PC-3 (cell line): ENCODE measurements at regions not wholly inside any gene's neighbourhood (a gene's known extent, or its start where the extent isn't known, plus 50 kb on each side); places are given as distances from the start of the nearest gene placed in this dataset.

Experiments
- ATAC-seq: fragments of 200-7000 bp; cut with Tn5 transposase; 2 replicates; pipeline ENCODE4 v1.9.1; 2020; ENCODE audit warnings: mild to moderate bottlenecking, moderate library complexity
- BruUV-seq: library from RNA; stranded (reverse); fragments of 400-500 nt; replicated peaks from 2 replicates; lab custom pipeline; 2021; lab: Mats Ljungman, UMichigan
- CTCF ChIA-PET: fragments of 300-600 bp; sonication (Branson Sonifier 250); formaldehyde crosslinking; loops from one replicate; lab custom pipeline; 2022; ENCODE audit warnings: antibody characterized with exemption; lab: Charles Lee
- POLR2A ChIA-PET: fragments of 300-600 bp; sonication (Branson Sonifier 250); formaldehyde crosslinking; loops from one replicate; lab custom pipeline; 2022; ENCODE audit warnings: antibody characterized with exemption; ENCODE audit not compliant: unreplicated experiment; lab: Charles Lee
- DNase-seq: peaks from one replicate; pipeline ENCODE4 v3.0.0-alpha.2; 2015
- H2AFZ ChIP-seq: fragments of 300-600 bp; sonication (generic); 2 replicates; pipeline ENCODE4 v1.6.0; 2016; ENCODE audit warnings: antibody characterized with exemption, low read length
- H3F3A ChIP-seq: fragments of 300-600 bp; sonication (generic); one replicate; pipeline ENCODE4 v1.6.0; 2017; ENCODE audit warnings: antibody characterized with exemption, low read length, control low read depth, mild to moderate bottlenecking; ENCODE audit not compliant: unreplicated experiment
- H3K27ac ChIP-seq: fragments of 300-600 bp; sonication (generic); 2 replicates; pipeline ENCODE4 v1.5.1; 2016; ENCODE audit warnings: mild to moderate bottlenecking, low read length
- H3K27me3 ChIP-seq: fragments of 300-600 bp; sonication (generic); 2 replicates; pipeline ENCODE4 v1.6.1; 2016; ENCODE audit warnings: low read length, mixed read lengths
- H3K36me3 ChIP-seq: fragments of 300-600 bp; sonication (generic); 2 replicates; pipeline ENCODE4 v1.6.1; 2016; ENCODE audit warnings: low read depth, mixed run types, low read length, mixed read lengths
- H3K4me1 ChIP-seq: fragments of 300-600 bp; sonication (generic); 2 replicates; pipeline ENCODE4 v1.5.1; 2016; ENCODE audit warnings: low read length; ENCODE audit not compliant: insufficient read depth
- H3K4me2 ChIP-seq: fragments of 300-600 bp; sonication (generic); 2 replicates; pipeline ENCODE4 v1.6.0; 2016; ENCODE audit warnings: low read length
- H3K4me3 ChIP-seq: fragments of 300-600 bp; sonication (generic); 2 replicates; pipeline ENCODE4 v1.5.1; 2016; ENCODE audit warnings: mild to moderate bottlenecking, low read length, mixed read lengths
- H3K79me2 ChIP-seq: fragments of 300-600 bp; sonication (generic); 2 replicates; pipeline ENCODE4 v1.6.1; 2017; ENCODE audit warnings: low read length, mixed read lengths
- H3K9ac ChIP-seq: fragments of 300-600 bp; sonication (generic); 2 replicates; pipeline ENCODE4 v1.6.0; 2016; ENCODE audit warnings: mild to moderate bottlenecking, low read length
- H3K9me2 ChIP-seq: fragments of 300-600 bp; sonication (generic); replicated peaks from 2 replicates; pipeline ENCODE4 v1.6.1; 2016; ENCODE audit warnings: mixed run types, low read length, mixed read lengths
- H3K9me3 ChIP-seq: fragments of 300-600 bp; sonication (generic); 2 replicates; pipeline ENCODE4 v1.6.1; 2016; ENCODE audit warnings: low read length, mixed read lengths
- H4K20me1 ChIP-seq: fragments of 300-600 bp; sonication (generic); 2 replicates; pipeline ENCODE4 v1.6.1; 2016; ENCODE audit warnings: low read length, mixed read lengths
- CTCF ChIP-seq: fragments of 300-600 bp; sonication (generic); conservative IDR thresholded peaks from 2 replicates; pipeline ENCODE4 v1.5.1; 2017; ENCODE audit warnings: antibody characterized with exemption, low read depth, mild to moderate bottlenecking, low read length
- EZH2 ChIP-seq: fragments of 300-600 bp; sonication (generic); IDR thresholded peaks from one replicate; pipeline ENCODE4 v1.6.1; 2017; ENCODE audit warnings: antibody characterized with exemption, mild to moderate bottlenecking, low read length; ENCODE audit not compliant: unreplicated experiment
- EZH2phosphoT487 ChIP-seq: fragments of 300-600 bp; sonication (generic); IDR thresholded peaks from 2 replicates; pipeline ENCODE4 v1.6.1; 2018; ENCODE audit warnings: mild to moderate bottlenecking, antibody characterized with exemption, low read length, borderline replicate concordance
- intact Hi-C: fragments of 100-400 bp; cut with micrococcal nuclease; formaldehyde crosslinking; loops from 2 replicates; pipeline ENCODE4 v1.9.0; 2023

- no peaks in the 10 kb centered on the region for H3K79me2 ChIP-seq
- TF ChIP-seq EZH2phosphoT487 (no peak), EZH2 (no peak), CTCF (no peak)
- H3K36me3 ChIP-seq, result no peaks in the 10 kb centered on the region
- no peak overlapping the region for H3K27ac ChIP-seq
- no peaks in the 10 kb centered on the region for H4K20me1 ChIP-seq
- no peak overlapping the region for H2AFZ ChIP-seq
- CTCF ChIA-PET, result no interaction called here
- no peak overlapping the region for H3K4me2 ChIP-seq
- no peak overlapping the region for H3K4me3 ChIP-seq
- no TSS peak for BruUV-seq
- no peaks in the 10 kb centered on the region for H3K27me3 ChIP-seq
- no peaks in the 10 kb centered on the region for H3K9me3 ChIP-seq
- H3K4me1 ChIP-seq, result peaks cover 9% of the 10 kb centered on the region
- no peaks in the 10 kb centered on the region for H3F3A ChIP-seq
- DNase-seq, result no peak
- no peak for ATAC-seq
- intact Hi-C loops, result no loop called here
- POLR2A ChIA-PET, result no interaction called here
- no peaks in the 10 kb centered on the region for H3K9me2 ChIP-seq
- H3K9ac ChIP-seq, result no peak overlapping the region
Measured at GRCh38 chr1:182191381-182192115, 130.0 kb upstream of the ZNF648 start.

GRCh38 chr1:182189535-182190066, 128.1 kb upstream of the ZNF648 start:
- no peaks in the 10 kb centered on the region for H3K79me2 ChIP-seq
- H3K4me2 ChIP-seq, result no peak overlapping the region
- intact Hi-C loops, result loop anchor here (10.0 kb wide), 1 partner anchor 105 kb away; no protein-coding TSS in a partner anchor
- TF ChIP-seq CTCF (no peak), EZH2 (no peak), EZH2phosphoT487 (no peak)
- no peaks in the 10 kb centered on the region for H3K36me3 ChIP-seq
- no peaks in the 10 kb centered on the region for H3K9me3 ChIP-seq
- no TSS peak for BruUV-seq
- POLR2A ChIA-PET, result interaction anchor here (0.6 kb wide), 1 partner anchor 26 kb away, joined by 3 read pairs; no protein-coding TSS in a partner anchor
- CTCF ChIA-PET, result interaction anchor here (0.8 kb wide), 1 partner anchor 628 kb away, joined by 3 read pairs; no protein-coding TSS in a partner anchor
- no peaks in the 10 kb centered on the region for H4K20me1 ChIP-seq
- ATAC-seq (no peak), DNase-seq (no peak)
- no peak overlapping the region for H3K4me3 ChIP-seq
- H3F3A ChIP-seq, result no peaks in the 10 kb centered on the region
- no peaks in the 10 kb centered on the region for H3K27me3 ChIP-seq
- H3K4me1 ChIP-seq, result peaks cover 22% of the 10 kb centered on the region
- H3K9me2 ChIP-seq, result no peaks in the 10 kb centered on the region
- H3K27ac ChIP-seq, result no peak overlapping the region
- H2AFZ ChIP-seq, result no peak overlapping the region
- H3K9ac ChIP-seq, result no peak overlapping the region

GRCh38 chr1:182186757-182187146, 125.2 kb upstream of the ZNF648 start:
- no peak for TF ChIP-seq EZH2phosphoT487
- no peak for TF ChIP-seq CTCF
- no peaks in the 10 kb centered on the region for H3K9me2 ChIP-seq
- ChIA-PET CTCF (no interaction called here), POLR2A (no interaction called here)
- no peaks in the 10 kb centered on the region for H3F3A ChIP-seq
- DNase-seq, result no peak
- H3K4me3 ChIP-seq, result no peak overlapping the region
- H3K9ac ChIP-seq, result no peak overlapping the region; the same call in 1 of the 2 replicates
- no peaks in the 10 kb centered on the region for H4K20me1 ChIP-seq
- intact Hi-C loops, result loop anchor here (1.0 to 10.0 kb wide), 2 partner anchors 30 to 102 kb away; no protein-coding TSS in a partner anchor
- peaks cover 30% of the 10 kb centered on the region for H3K4me1 ChIP-seq
- peak overlapping the region; percentile 82 for H3K27ac ChIP-seq
- no peak for ATAC-seq
- no peaks in the 10 kb centered on the region for H3K9me3 ChIP-seq
- H2AFZ ChIP-seq, result no peak overlapping the region
- H3K4me2 ChIP-seq, result peak overlapping the region; percentile 30
- H3K79me2 ChIP-seq, result no peaks in the 10 kb centered on the region
- no peaks in the 10 kb centered on the region for H3K27me3 ChIP-seq
- H3K36me3 ChIP-seq, result no peaks in the 10 kb centered on the region
- no TSS peak for BruUV-seq
